Activated CD8-positive, alpha-beta memory T cell treated with anti-CD3 and anti-CD28 coated beads for 36 hours (primary cell): ENCODE measurements at regions not wholly inside any gene's neighbourhood (a gene's known extent, or its start where the extent isn't known, plus 50 kb on each side); places are given as distances from the start of the nearest gene placed in this dataset.
"Not testable (repeated sequence)": the region's sequence is repeated elsewhere in the genome, so short reads cannot be mapped to it uniquely, and the experiment has no call there.

ENCODE experiments used
- CTCF ChIA-PET: fragments of 350-600 bp; sonication (Branson Sonifier 250); formaldehyde crosslinking; loops from one replicate; lab custom pipeline; 2021; ENCODE audit warnings: antibody characterized with exemption; lab: Charles Lee
- POLR2A ChIA-PET: fragments of 350-600 bp; sonication (Branson Sonifier 250); formaldehyde crosslinking; loops from one replicate; lab custom pipeline; 2021; ENCODE audit warnings: antibody characterized with exemption; lab: Charles Lee

- ChIA-PET CTCF (no interaction called here), POLR2A (interaction anchor here (0.5 to 0.7 kb wide), 2 partner anchors 1111 to 1611 kb away, joined by 4 to 6 read pairs; no protein-coding TSS in a partner anchor)
Measured at GRCh38 chr16:22692034-22692433, 121.9 kb upstream of the HS3ST2 start.

- POLR2A ChIA-PET: no interaction called here
Measured at GRCh38 chr16:22692916-22693637, 120.9 kb upstream of the HS3ST2 start.

GRCh38 chr16:22693638-22694340 is 120.2 kb upstream of the HS3ST2 start:
- POLR2A ChIA-PET: no interaction called here
- CTCF ChIA-PET: no interaction called here

More at GRCh38 chr16:22692916-22693637, 120.9 kb upstream of the HS3ST2 start:
- CTCF ChIA-PET: no interaction called here

- ChIA-PET CTCF (no interaction called here), POLR2A (no interaction called here)
Measured at GRCh38 chr16:22694887-22695382, 119.0 kb upstream of the HS3ST2 start.

DNA sequence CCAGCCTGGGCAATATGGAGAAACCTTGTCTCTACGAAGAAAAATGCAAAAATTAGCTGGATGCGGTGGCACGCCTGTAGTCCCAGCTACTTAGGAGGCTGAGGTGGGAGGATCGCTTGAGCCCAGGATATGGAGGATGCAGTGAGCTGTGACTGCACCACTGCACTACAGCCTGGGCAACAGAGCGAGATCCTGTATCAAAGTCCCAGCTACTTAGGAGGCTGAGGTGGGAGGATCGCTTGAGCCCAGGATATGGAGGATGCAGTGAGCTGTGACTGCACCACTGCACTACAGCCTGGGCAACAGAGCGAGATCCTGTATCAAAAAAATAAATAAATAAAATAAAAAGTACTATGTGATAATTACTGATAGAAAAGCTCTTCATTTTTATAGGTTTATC is 118.2 kb upstream of the HS3ST2 start:
- POLR2A ChIA-PET: not testable (repeated sequence)
- CTCF ChIA-PET: interaction anchor here (0.6 to 1.2 kb wide), 2 partner anchors 356 to 364 kb away, joined by 3 read pairs; no protein-coding TSS in a partner anchor

- ChIA-PET POLR2A (no interaction called here), CTCF (no interaction called here)
Measured at GRCh38 chr16:22699356-22699755, 114.6 kb upstream of the HS3ST2 start.

- ChIA-PET POLR2A (no interaction called here), CTCF (no interaction called here)
Measured at GRCh38 chr16:22705799-22706198, 108.2 kb upstream of the HS3ST2 start.

DNA sequence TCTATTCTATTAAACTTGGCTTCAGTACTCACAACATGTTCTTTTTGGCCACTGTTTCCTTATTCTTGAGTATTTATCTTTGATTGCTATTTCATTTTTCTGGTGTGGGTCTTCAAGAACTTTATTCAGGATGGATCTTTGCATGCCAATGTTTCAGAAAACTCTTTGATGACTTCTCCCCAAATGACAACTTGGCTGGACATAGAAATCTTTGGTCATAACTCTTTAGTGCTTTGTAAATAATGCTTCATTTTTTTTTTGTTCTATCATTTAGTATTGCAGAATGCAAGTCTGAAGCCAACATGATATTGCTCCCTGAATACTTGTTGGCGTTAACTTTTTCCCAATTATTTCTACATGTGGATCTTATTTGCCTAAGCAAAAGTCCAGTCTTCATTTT is 103.6 kb upstream of the HS3ST2 start:
- ChIA-PET POLR2A (no interaction called here), CTCF (no interaction called here)

DNA sequence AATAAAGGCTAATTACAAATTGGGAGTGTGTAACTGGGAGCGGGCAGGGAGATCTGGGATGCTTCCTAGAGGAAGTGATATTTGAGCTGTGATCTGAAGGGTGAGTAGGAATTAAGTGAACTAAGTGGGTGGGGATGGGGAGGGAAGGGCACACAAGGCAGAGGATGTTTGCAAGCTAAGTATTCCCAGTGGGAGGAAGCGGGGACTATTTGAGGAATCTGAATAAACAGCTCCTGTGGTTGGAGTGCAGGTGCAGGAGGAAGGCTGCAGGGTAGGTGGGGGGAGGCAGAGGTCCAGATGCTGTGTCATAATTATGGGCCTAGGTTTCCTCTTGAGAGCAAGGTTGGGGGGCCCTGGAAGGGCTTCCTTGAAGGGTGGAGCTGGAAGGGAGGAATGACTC is 102.1 kb upstream of the HS3ST2 start:
- POLR2A ChIA-PET: no interaction called here
- CTCF ChIA-PET: interaction anchor here (0.5 kb wide), 1 partner anchor 1012 kb away, joined by 3 read pairs; no protein-coding TSS in a partner anchor

- ChIA-PET POLR2A (no interaction called here), CTCF (no interaction called here)
Measured at GRCh38 chr16:22712471-22712870, 101.5 kb upstream of the HS3ST2 start.

DNA sequence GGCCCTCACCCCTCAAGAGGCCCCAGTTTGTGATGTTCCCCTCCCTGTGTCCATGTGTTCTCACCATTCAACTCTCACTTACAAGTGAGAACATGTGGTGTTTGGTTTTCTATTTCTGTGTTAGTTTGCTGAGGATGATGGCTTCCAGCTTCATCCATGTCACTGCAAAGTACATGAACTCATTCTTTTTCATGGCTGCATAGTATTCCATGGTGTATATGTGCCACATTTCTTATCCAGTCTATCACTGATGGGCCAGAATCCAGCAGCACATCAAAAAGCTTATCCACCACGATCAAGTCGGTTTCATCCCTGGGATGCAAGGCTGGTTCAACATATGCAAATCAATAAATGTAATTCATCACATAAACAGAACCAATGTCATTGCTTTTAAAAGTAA is 95.4 kb upstream of the HS3ST2 start:
- POLR2A ChIA-PET, CTCF ChIA-PET: not testable (repeated sequence)

DNA sequence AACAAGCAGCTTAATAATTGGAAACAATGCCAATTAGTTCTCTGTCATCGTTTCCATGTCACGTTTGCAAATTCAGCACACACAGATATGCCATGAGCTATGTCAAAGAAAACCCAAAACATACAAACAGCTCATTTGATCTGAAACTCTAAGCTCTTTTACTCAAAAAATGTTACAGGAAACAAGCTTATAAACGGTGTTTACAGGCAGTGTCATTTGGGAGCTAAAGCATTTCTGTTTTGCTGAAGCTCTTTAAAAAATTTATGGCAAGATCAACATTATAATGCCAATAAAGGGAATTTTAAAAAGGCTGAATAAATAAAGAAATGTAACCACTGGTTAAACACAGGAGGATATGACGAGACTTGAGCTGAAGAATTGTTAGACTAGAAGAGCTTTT is 94.0 kb upstream of the HS3ST2 start:
- ChIA-PET CTCF (no interaction called here), POLR2A (no interaction called here)

GRCh38 chr16:22721511-22722100 is 92.4 kb upstream of the HS3ST2 start:
- POLR2A ChIA-PET: no interaction called here
- CTCF ChIA-PET: no interaction called here

DNA sequence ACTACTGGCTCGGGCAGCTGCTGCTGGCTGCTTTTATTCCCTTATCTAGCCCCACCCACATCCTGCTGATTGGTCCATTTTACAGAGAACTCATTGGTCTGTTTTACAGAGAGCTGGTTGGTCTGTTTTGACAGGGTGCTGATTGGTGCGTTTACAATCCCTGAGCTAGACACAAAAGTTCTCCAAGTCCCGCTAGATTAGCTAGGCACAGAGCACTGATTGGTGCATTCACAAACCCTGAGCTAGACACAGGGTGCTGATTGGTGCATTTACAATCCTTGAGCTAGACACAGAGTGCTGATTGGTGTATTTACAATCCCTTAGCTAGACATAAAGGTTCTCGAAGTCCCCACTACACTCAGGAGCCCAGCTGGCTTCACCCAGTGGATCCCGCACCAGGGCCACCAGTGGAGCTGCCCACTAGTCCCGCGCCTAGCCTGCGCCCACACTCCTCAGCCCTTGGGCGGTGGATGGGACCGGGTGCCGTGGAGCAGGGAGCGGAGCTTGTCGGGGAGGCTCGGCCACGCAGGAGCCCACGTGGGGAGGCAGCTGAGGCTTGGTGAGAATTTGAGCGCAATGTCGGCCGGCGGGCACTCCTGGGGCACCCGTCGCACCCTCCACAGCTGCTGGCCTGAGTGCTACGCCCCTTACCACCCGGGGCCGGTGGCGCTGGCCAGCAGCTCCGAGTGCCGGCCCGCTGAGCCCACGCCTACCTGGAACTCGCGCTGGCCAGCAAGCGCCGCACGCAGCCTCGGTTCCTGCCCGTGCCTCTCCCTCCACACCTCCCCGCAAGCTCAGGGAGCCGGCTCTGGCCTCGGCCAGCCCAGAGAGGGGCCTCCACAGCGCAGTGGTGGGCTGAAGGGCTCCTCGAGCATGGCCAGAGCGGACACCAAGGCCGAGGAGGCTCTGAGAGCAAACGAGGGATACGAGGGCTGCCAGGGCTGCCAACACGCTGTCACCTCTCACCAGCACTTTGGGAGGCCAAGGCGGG is 91.1 kb upstream of the HS3ST2 start:
- CTCF ChIA-PET, POLR2A ChIA-PET: not testable (repeated sequence)

GRCh38 chr16:22726868-22727267 is 87.1 kb upstream of the HS3ST2 start:
- POLR2A ChIA-PET: no interaction called here

DNA sequence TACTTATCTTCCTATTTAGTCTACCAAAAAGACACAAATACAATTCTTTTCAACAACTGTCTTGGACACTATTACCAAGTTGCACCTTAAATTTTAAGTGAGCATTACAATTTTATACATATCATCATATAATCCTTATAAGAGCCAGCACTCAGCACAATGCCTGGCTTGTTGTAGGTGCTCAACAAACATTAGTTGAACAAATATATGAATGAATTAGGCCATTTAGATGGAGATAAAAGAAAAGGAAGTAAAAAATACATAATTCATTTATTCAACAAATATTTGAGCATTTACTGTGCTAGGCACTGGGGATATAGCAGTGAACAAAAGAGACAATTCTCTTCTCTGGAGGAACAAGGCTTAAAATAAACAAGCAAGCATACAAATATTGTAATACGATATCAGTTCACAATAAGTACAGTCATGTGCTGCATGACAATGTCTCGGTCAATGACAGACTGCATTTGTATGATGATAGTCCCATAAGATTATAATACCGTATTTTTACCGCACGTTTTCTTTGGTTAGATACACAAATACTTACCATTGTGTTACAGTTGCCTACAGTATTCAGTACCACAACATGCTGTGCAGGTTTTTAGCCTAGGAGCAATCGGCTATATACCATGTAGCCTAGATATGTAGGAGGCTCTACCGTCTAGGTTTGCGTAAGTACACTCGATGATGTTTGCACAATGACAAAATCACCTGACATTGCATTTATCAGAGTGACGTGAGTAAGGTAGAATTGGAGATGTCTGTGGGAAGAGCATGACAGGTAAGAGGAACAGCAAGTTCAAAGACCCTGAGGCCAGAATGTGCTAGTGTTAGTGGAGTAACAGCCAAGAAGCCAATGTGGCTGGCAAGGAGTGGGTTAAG is 86.4 kb upstream of the HS3ST2 start:
- ChIA-PET POLR2A (no interaction called here), CTCF (no interaction called here)

More at GRCh38 chr16:22726868-22727267, 87.1 kb upstream of the HS3ST2 start:
- CTCF ChIA-PET: no interaction called here

GRCh38 chr16:22728167-22728836 is 85.7 kb upstream of the HS3ST2 start:
- ChIA-PET CTCF (no interaction called here), POLR2A (no interaction called here)

GRCh38 chr16:22732400-22732799 is 81.6 kb upstream of the HS3ST2 start:
- ChIA-PET CTCF (no interaction called here), POLR2A (no interaction called here)
